ENCODE measurements at regions not wholly inside any gene's neighbourhood (a gene's known extent, or its start where the extent isn't known, plus 50 kb on each side); places are given as distances from the start of the nearest gene placed in this dataset.
"Not testable (repeated sequence)": the region's sequence is repeated elsewhere in the genome, so short reads cannot be mapped to it uniquely, and the experiment has no call there.

- in situ Hi-C loops (cut with HindIII; ENCODE audit: low sequenced_read_pairs): not testable (repeated sequence)
Observed at GRCh38 chr1:83274656-83275055, 724.3 kb downstream of the TTLL7 start.

GRCh38 chr1:83272484-83272883, 726.4 kb downstream of the TTLL7 start:
- in situ Hi-C loops (cut with HindIII; ENCODE audit: low sequenced_read_pairs): not testable (repeated sequence)

GRCh38 chr1:83271834-83272233, 727.1 kb downstream of the TTLL7 start:
- in situ Hi-C loops (cut with HindIII; ENCODE audit: low sequenced_read_pairs): not testable (repeated sequence)

GRCh38 chr1:83270801-83271200, 728.1 kb downstream of the TTLL7 start:
- in situ Hi-C loops (cut with HindIII; ENCODE audit: low sequenced_read_pairs): not testable (repeated sequence)

GRCh38 chr1:83263808-83264207, 735.1 kb downstream of the TTLL7 start:
- in situ Hi-C loops (cut with HindIII; ENCODE audit: low sequenced_read_pairs): not testable (repeated sequence)

GRCh38 chr1:83251687-83252086, 747.2 kb downstream of the TTLL7 start:
- in situ Hi-C loops (cut with HindIII; ENCODE audit: low sequenced_read_pairs): not testable (repeated sequence)

GRCh38 chr1:83246780-83247179, 752.2 kb downstream of the TTLL7 start:
- in situ Hi-C loops (cut with HindIII; ENCODE audit: low sequenced_read_pairs): not testable (repeated sequence)

- in situ Hi-C loops (cut with HindIII; ENCODE audit: low sequenced_read_pairs): not testable (repeated sequence)
Observed at GRCh38 chr1:83244832-83245231, 754.1 kb downstream of the TTLL7 start.

GRCh38 chr1:83239568-83239967, 759.4 kb downstream of the TTLL7 start:
- in situ Hi-C loops (cut with HindIII; ENCODE audit: low sequenced_read_pairs): not testable (repeated sequence)

- in situ Hi-C loops (cut with HindIII; ENCODE audit: low sequenced_read_pairs): not testable (repeated sequence)
Observed at GRCh38 chr1:83238654-83239053, 760.3 kb downstream of the TTLL7 start.

GRCh38 chr1:83219788-83220187, 779.1 kb downstream of the TTLL7 start:
- in situ Hi-C loops (cut with HindIII; ENCODE audit: low sequenced_read_pairs): not testable (repeated sequence)

GRCh38 chr1:83218036-83218716, 780.8 kb downstream of the TTLL7 start:
- in situ Hi-C loops (cut with HindIII; ENCODE audit: low sequenced_read_pairs): not testable (repeated sequence)

GRCh38 chr1:83214317-83214716, 784.6 kb downstream of the TTLL7 start:
- in situ Hi-C loops (cut with HindIII; ENCODE audit: low sequenced_read_pairs): not testable (repeated sequence)

GRCh38 chr1:83213648-83214047, 785.3 kb downstream of the TTLL7 start:
- in situ Hi-C loops (cut with HindIII; ENCODE audit: low sequenced_read_pairs): not testable (repeated sequence)

GRCh38 chr1:83212033-83212432, 786.9 kb downstream of the TTLL7 start:
- in situ Hi-C loops (cut with HindIII; ENCODE audit: low sequenced_read_pairs): not testable (repeated sequence)

GRCh38 chr1:83208540-83208939, 790.4 kb downstream of the TTLL7 start:
- in situ Hi-C loops (cut with HindIII; ENCODE audit: low sequenced_read_pairs): not testable (repeated sequence)

- in situ Hi-C loops (cut with HindIII; ENCODE audit: low sequenced_read_pairs): not testable (repeated sequence)
Observed at GRCh38 chr1:83194610-83195009, 804.3 kb downstream of the TTLL7 start.

GRCh38 chr1:83182033-83182728, 816.8 kb downstream of the TTLL7 start:
- in situ Hi-C loops (cut with HindIII; ENCODE audit: low sequenced_read_pairs): not testable (repeated sequence)

GRCh38 chr1:83180621-83181020, 818.3 kb downstream of the TTLL7 start:
- in situ Hi-C loops (cut with HindIII; ENCODE audit: low sequenced_read_pairs): not testable (repeated sequence)

- in situ Hi-C loops (cut with HindIII; ENCODE audit: low sequenced_read_pairs): not testable (repeated sequence)
Observed at GRCh38 chr1:83167634-83168033, 831.3 kb downstream of the TTLL7 start.

- in situ Hi-C loops (cut with HindIII; ENCODE audit: low sequenced_read_pairs): not testable (repeated sequence)
Observed at GRCh38 chr1:83163879-83164475, 835.0 kb downstream of the TTLL7 start.

- in situ Hi-C loops (cut with HindIII; ENCODE audit: low sequenced_read_pairs): not testable (repeated sequence)
Observed at GRCh38 chr1:83158924-83159323, 840.0 kb downstream of the TTLL7 start.
